Activated CD8-positive, alpha-beta T cell treated with anti-CD3 and anti-CD28 coated beads for 36 hours (primary cell): ENCODE measurements at regions not wholly inside any gene's neighbourhood (a gene's known extent, or its start where the extent isn't known, plus 50 kb on each side); places are given as distances from the start of the nearest gene placed in this dataset.
"Not testable (repeated sequence)": the region's sequence is repeated elsewhere in the genome, so short reads cannot be mapped to it uniquely, and the experiment has no call there.

Source experiments
- ATAC-seq: fragments of 200-7000 bp; cut with Tn5 transposase; one replicate; pipeline ENCODE4 v1.10.0; 2021; ENCODE audit warnings: mild to moderate bottlenecking, moderate library complexity
- CTCF ChIA-PET: fragments of 350-600 bp; sonication (Branson Sonifier 250); formaldehyde crosslinking; loops from one replicate; lab custom pipeline; 2021; ENCODE audit warnings: antibody characterized with exemption; lab: Charles Lee
- POLR2A ChIA-PET: fragments of 350-600 bp; sonication (Branson Sonifier 250); formaldehyde crosslinking; loops from one replicate; lab custom pipeline; 2021; ENCODE audit warnings: antibody characterized with exemption; lab: Charles Lee
- DNase-seq: peaks from one replicate; pipeline ENCODE4 v3.0.0-alpha.2; 2020
- H3K27ac Mint-ChIP-seq: one replicate; pipeline ENCODE4 v1.8.0; 2021; ENCODE audit warnings: mild to moderate bottlenecking, mixed read lengths
- H3K27me3 Mint-ChIP-seq: one replicate; pipeline ENCODE4 v1.8.0; 2021; ENCODE audit warnings: mixed read lengths
- H3K36me3 Mint-ChIP-seq: one replicate; pipeline ENCODE4 v1.8.0; 2021; ENCODE audit warnings: low read depth, mixed read lengths
- H3K4me1 Mint-ChIP-seq: one replicate; pipeline ENCODE4 v1.8.0; 2021; ENCODE audit warnings: low read depth, mixed read lengths
- H3K4me3 Mint-ChIP-seq: one replicate; pipeline ENCODE4 v1.8.0; 2021; ENCODE audit warnings: mild to moderate bottlenecking, moderate library complexity, mixed read lengths
- H3K9me3 Mint-ChIP-seq: one replicate; pipeline ENCODE4 v1.8.0; 2021; ENCODE audit warnings: mixed read lengths
- intact Hi-C: fragments of 100-400 bp; cut with micrococcal nuclease; formaldehyde crosslinking; loops from one replicate; pipeline ENCODE4 v1.10.0; 2022
- TF ChIP-seq, protein P1 (sequence below): fragments of 200-600 bp; IDR thresholded peaks from one replicate; pipeline ENCODE4 v1.8.0; 2022; ENCODE audit warnings: antibody characterized with exemption, mild to moderate bottlenecking

DNA sequence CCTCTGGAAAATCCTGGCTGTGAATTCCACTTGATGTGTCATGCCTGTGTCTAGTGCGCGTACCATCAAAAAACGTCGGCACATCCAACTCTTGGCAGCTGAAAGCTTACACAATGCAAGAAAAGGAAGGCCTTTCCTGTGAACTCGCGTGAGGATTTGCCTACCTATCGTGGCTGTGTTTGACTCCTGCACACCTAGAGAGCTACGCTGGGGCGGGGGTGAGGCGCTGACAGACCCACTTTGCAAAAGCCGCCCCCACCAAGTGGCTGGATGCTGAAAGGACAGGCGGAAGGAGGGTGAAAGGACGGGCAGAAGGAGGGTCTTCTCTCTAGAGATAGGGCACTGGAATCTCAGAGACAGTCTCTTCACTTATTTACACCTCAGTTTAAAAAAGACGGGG lies 270.1 kb downstream of the EIPR1 start:
- no peaks in the 10 kb centered on the region for H3K4me1 Mint-ChIP-seq
- intact Hi-C loops, result no loop called here
- H3K9me3 Mint-ChIP-seq, result peaks cover 8% of the 10 kb centered on the region
- no peaks in the 10 kb centered on the region for H3K36me3 Mint-ChIP-seq
- TF ChIP-seq, protein P1, sequence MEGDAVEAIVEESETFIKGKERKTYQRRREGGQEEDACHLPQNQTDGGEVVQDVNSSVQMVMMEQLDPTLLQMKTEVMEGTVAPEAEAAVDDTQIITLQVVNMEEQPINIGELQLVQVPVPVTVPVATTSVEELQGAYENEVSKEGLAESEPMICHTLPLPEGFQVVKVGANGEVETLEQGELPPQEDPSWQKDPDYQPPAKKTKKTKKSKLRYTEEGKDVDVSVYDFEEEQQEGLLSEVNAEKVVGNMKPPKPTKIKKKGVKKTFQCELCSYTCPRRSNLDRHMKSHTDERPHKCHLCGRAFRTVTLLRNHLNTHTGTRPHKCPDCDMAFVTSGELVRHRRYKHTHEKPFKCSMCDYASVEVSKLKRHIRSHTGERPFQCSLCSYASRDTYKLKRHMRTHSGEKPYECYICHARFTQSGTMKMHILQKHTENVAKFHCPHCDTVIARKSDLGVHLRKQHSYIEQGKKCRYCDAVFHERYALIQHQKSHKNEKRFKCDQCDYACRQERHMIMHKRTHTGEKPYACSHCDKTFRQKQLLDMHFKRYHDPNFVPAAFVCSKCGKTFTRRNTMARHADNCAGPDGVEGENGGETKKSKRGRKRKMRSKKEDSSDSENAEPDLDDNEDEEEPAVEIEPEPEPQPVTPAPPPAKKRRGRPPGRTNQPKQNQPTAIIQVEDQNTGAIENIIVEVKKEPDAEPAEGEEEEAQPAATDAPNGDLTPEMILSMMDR, result no peak
- DNase-seq (no peak), ATAC-seq (no peak)
- POLR2A ChIA-PET, result no interaction called here
- CTCF ChIA-PET, result no interaction called here
- H3K4me3 Mint-ChIP-seq, result no peak overlapping the region
- H3K27me3 Mint-ChIP-seq, result no peaks in the 10 kb centered on the region
- no peak overlapping the region for H3K27ac Mint-ChIP-seq

DNA sequence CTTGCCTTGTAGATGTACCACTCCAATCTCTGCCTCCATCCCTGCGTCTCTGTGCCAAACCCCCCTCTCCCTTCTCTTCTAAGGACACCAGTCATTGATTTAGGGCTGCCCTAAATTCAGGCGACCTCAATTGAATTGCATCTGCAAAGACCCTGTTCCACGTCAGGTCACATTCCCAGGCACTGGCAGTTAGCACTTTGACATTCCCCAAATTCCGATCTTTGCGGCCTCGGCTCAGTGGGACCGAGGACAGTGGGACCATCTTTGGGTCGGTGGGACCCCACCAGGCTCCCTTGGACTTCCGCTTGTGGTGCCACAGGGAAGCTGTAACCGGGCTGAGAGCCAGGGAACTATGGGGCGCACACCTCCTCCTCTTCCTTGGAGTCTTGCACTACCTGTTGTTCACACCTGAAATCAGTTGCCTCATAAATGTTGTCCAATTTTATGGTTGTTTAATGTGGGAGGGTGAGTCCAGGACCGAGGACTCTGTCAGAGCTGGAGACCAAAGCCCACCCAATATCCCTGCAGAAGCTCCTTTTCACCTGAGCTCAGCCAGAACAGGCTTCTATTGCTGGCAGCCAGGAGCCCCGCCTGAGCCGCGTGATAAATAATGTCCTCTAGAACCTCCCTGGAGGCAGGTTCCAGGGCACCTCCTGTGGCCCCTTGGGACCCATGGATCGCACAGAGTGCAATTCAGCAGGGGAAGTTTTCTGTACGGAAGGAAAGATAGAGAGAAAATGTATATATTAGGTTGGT lies 271.6 kb downstream of the EIPR1 start:
- intact Hi-C loops, result no loop called here
- ChIA-PET POLR2A (no interaction called here), CTCF (no interaction called here)
- H3K36me3 Mint-ChIP-seq, result no peaks in the 10 kb centered on the region
- no peak for DNase-seq
- H3K27me3 Mint-ChIP-seq, result peaks cover 4% of the 10 kb centered on the region
- no peaks in the 10 kb centered on the region for H3K4me1 Mint-ChIP-seq
- H3K4me3 Mint-ChIP-seq, result no peak overlapping the region
- ATAC-seq, result no peak
- H3K27ac Mint-ChIP-seq, result no peak overlapping the region
- TF ChIP-seq, protein P1, result no peak
- H3K9me3 Mint-ChIP-seq, result peaks cover 8% of the 10 kb centered on the region

DNA sequence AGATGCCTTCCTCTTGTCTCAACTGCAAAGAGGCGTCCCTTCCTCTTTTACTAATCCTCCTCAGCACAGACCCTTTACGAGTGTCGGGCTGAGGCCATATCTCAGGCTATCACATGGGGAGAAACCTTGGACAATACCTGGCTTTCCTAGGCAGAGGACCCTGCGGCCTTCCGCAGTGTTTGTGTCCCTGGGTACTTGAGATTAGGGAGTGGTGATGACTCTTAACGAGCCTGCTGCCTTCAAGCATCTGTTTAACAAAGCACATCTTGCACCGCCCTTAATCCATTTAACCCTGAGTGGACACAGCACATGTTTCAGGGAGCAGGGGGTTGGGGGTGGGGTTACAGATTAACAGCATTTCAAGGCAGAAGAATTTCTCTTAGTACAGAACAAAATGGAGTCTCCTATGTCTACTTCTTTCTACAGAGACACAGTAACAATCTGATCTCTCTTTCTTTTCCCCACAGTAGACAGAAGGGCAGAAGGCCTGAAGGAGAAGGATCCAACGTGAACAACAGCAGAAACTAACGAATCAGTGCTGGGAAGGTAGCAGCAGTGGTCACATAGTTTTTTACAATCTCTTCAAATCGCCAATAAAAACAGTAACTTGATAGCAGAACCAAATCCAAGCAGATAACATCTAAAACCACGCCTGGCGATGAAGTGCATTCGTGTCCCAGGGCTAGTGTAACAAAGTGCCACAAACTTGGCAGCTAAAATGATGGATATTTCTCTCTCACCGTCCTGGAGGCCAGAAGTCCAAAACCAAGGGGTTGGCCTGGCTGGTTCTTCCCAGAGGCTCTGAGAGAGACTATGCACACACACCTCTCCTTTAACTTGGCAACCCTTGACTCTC lies 272.4 kb downstream of the EIPR1 start:
- POLR2A ChIA-PET, CTCF ChIA-PET: not testable (repeated sequence)

DNA sequence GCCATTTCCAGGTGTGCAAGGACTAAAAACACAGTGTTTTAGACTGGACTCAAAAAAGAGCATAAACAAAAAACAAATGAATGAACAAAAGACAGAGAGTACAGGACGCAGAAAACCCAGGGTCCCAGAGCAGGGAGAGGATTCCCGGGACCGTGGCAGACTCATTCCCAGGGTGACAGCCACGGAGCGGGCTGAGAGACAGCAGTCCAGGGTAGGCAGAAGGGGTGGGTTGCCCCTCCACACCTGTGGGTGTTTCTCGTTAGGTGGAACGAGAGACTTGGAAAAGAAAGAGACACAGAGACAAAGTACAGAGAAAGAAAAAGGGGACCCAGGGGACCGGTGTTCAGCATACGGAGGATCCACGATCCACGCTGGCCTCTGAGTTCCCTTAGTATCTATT lies 273.4 kb downstream of the EIPR1 start:
- ChIA-PET POLR2A (no interaction called here), CTCF (no interaction called here)
- intact Hi-C loops, result no loop called here
- no peak for DNase-seq
- Mint-ChIP-seq H3K27ac (no peak overlapping the region), H3K4me1 (no peaks in the 10 kb centered on the region), H3K9me3 (no peaks in the 10 kb centered on the region), H3K36me3 (no peaks in the 10 kb centered on the region), H3K27me3 (peaks cover 8% of the 10 kb centered on the region), H3K4me3 (no peak overlapping the region)
- TF ChIP-seq, protein P1, result no peak
- ATAC-seq, result no peak

More for the DNA sequence above, 272.4 kb downstream of the EIPR1 start:
- ATAC-seq, intact Hi-C loops, H3K27ac Mint-ChIP-seq, H3K27me3 Mint-ChIP-seq, H3K4me1 Mint-ChIP-seq, H3K4me3 Mint-ChIP-seq, H3K36me3 Mint-ChIP-seq, DNase-seq, H3K9me3 Mint-ChIP-seq: not testable (repeated sequence)

DNA sequence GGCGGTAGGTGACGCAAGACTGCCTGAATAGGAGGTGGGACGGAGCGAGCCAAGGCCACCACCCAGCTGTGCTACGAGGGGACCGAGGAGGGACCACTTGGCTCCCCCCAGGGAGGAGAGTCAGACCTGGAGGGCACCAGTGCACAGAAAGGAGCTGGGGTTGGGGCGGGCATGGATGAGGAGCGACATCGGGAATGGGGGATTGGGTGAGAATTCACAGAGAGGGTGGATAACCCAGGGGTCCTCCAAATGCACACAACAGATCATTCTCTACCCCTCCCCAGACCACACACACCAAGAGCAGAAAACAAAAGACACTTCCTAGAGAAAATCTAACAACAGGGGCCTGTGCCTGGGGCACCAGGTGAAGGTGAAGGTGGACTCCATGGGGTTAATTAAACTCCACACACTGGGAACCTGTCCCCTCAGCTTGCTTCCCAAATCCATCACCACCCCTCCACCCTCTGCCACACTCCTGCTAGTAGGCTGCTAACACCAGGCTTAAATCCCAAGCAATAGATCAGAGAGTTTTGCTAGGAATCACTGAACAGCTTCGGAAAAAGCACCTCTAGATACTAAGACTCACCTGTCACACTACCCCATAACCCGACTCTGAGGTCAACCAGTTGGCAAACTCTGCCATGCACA lies 274.6 kb downstream of the EIPR1 start:
- ATAC-seq (no peak), DNase-seq (no peak)
- Mint-ChIP-seq H3K27ac (no peak overlapping the region), H3K36me3 (no peaks in the 10 kb centered on the region), H3K4me1 (no peaks in the 10 kb centered on the region), H3K9me3 (no peaks in the 10 kb centered on the region), H3K4me3 (no peak overlapping the region), H3K27me3 (peaks cover 8% of the 10 kb centered on the region)
- POLR2A ChIA-PET, result no interaction called here
- intact Hi-C loops, result no loop called here
- TF ChIP-seq, protein P1, result no peak
- CTCF ChIA-PET, result no interaction called here
